GM23338 (cell line): ENCODE measurements at regions not wholly inside any gene's neighbourhood (a gene's known extent, or its start where the extent isn't known, plus 50 kb on each side); places are given as distances from the start of the nearest gene placed in this dataset.

Experiments used
- CREB1 ChIP-seq: fragments of 250-450 bp; sonication (Bioruptor Pico); IDR thresholded peaks from 2 replicates; pipeline ENCODE4 v1.5.0; 2020; ENCODE audit warnings: low read depth, mild to moderate bottlenecking, moderate library complexity
- EZH2 ChIP-seq: fragments of 200-600 bp; sonication (generic); IDR thresholded peaks from one replicate; pipeline ENCODE4 v1.8.0; 2017; ENCODE audit warnings: antibody characterized with exemption, mild to moderate bottlenecking, low read depth; ENCODE audit not compliant: unreplicated experiment
- EZH2phosphoT487 ChIP-seq: fragments of 200-600 bp; sonication (generic); IDR thresholded peaks from one replicate; pipeline ENCODE4 v1.8.1; 2018; ENCODE audit warnings: antibody characterized with exemption; ENCODE audit not compliant: unreplicated experiment
- JUNB ChIP-seq: IDR thresholded peaks from one replicate; pipeline ENCODE4 v1.6.1; 2016; ENCODE audit warnings: antibody characterized with exemption; ENCODE audit not compliant: unreplicated experiment
- POLR2AphosphoS5 ChIP-seq: IDR thresholded peaks from 2 replicates; pipeline ENCODE4 v1.6.1; 2016; ENCODE audit warnings: antibody characterized with exemption, low read depth
- ZNF114 ChIP-seq: fragments of 250-450 bp; sonication (Bioruptor Pico); IDR thresholded peaks from 2 replicates; pipeline ENCODE4 v1.5.0; 2020; ENCODE audit warnings: mild to moderate bottlenecking, moderate library complexity
- ZNF331 ChIP-seq: fragments of 250-450 bp; sonication (Bioruptor Pico); IDR thresholded peaks from 2 replicates; pipeline ENCODE4 v1.5.0; 2020; ENCODE audit warnings: low read depth, mild to moderate bottlenecking, moderate library complexity
- TF ChIP-seq, protein P1 (sequence below), 2 experiments: fragments of 200-600 bp in 1 of 2; sonication (generic) in 1 of 2; conservative IDR thresholded peaks; 2 replicates each; pipeline versions ENCODE4 v1.5.1 to v1.6.1; 2016 to 2017; ENCODE audit warnings: antibody characterized with exemption in 2 of 2, low read depth in 2 of 2, mild to moderate bottlenecking in 2 of 2, moderate library complexity in 1 of 2
- TF ChIP-seq, protein P2 (sequence below): IDR thresholded peaks from 2 replicates; pipeline ENCODE4 v1.6.1; 2016; ENCODE audit warnings: antibody characterized with exemption
- TF ChIP-seq, protein P3 (sequence below): IDR thresholded peaks from one replicate; pipeline ENCODE4 v1.6.1; 2018; ENCODE audit warnings: antibody characterized with exemption; ENCODE audit not compliant: unreplicated experiment

DNA sequence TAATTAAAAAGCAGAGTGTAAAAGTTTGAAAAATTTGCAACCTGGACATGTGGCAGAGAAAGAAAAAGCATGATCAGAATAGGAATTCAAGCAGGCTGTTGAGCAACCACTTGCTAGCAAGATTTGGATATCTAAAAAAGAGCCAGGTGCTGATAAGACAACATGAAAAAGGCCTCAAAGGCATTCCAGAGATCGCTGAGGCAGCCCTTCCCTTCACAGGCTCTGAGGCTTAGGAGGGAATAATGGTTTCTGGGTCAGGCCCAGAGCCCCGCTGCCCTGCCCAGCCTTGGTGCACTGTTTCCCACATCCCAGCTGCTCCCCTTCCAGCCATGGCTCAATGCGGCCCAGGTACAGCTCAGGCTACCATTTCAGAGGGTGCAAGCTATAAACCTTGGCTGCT lies 64.1 kb upstream of the EEPD1 start:
- TF ChIP-seq, protein P1, sequence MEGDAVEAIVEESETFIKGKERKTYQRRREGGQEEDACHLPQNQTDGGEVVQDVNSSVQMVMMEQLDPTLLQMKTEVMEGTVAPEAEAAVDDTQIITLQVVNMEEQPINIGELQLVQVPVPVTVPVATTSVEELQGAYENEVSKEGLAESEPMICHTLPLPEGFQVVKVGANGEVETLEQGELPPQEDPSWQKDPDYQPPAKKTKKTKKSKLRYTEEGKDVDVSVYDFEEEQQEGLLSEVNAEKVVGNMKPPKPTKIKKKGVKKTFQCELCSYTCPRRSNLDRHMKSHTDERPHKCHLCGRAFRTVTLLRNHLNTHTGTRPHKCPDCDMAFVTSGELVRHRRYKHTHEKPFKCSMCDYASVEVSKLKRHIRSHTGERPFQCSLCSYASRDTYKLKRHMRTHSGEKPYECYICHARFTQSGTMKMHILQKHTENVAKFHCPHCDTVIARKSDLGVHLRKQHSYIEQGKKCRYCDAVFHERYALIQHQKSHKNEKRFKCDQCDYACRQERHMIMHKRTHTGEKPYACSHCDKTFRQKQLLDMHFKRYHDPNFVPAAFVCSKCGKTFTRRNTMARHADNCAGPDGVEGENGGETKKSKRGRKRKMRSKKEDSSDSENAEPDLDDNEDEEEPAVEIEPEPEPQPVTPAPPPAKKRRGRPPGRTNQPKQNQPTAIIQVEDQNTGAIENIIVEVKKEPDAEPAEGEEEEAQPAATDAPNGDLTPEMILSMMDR (conservative IDR thresholded peaks at IDR 0.05; ENCODE audit: low read depth in 2 of 2): no peak
- TF ChIP-seq, protein P2, sequence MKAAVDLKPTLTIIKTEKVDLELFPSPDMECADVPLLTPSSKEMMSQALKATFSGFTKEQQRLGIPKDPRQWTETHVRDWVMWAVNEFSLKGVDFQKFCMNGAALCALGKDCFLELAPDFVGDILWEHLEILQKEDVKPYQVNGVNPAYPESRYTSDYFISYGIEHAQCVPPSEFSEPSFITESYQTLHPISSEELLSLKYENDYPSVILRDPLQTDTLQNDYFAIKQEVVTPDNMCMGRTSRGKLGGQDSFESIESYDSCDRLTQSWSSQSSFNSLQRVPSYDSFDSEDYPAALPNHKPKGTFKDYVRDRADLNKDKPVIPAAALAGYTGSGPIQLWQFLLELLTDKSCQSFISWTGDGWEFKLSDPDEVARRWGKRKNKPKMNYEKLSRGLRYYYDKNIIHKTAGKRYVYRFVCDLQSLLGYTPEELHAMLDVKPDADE: no peak
- no peak for TF ChIP-seq EZH2
- TF ChIP-seq, protein P3, sequence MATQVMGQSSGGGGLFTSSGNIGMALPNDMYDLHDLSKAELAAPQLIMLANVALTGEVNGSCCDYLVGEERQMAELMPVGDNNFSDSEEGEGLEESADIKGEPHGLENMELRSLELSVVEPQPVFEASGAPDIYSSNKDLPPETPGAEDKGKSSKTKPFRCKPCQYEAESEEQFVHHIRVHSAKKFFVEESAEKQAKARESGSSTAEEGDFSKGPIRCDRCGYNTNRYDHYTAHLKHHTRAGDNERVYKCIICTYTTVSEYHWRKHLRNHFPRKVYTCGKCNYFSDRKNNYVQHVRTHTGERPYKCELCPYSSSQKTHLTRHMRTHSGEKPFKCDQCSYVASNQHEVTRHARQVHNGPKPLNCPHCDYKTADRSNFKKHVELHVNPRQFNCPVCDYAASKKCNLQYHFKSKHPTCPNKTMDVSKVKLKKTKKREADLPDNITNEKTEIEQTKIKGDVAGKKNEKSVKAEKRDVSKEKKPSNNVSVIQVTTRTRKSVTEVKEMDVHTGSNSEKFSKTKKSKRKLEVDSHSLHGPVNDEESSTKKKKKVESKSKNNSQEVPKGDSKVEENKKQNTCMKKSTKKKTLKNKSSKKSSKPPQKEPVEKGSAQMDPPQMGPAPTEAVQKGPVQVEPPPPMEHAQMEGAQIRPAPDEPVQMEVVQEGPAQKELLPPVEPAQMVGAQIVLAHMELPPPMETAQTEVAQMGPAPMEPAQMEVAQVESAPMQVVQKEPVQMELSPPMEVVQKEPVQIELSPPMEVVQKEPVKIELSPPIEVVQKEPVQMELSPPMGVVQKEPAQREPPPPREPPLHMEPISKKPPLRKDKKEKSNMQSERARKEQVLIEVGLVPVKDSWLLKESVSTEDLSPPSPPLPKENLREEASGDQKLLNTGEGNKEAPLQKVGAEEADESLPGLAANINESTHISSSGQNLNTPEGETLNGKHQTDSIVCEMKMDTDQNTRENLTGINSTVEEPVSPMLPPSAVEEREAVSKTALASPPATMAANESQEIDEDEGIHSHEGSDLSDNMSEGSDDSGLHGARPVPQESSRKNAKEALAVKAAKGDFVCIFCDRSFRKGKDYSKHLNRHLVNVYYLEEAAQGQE: no peak
- no peak for TF ChIP-seq POLR2AphosphoS5
- TF ChIP-seq ZNF114 (CRISPR knock-in tag): no peak
- TF ChIP-seq JUNB: no peak
- TF ChIP-seq EZH2phosphoT487: no peak
- TF ChIP-seq CREB1 (CRISPR knock-in tag): no peak
- no peak for TF ChIP-seq ZNF331 (CRISPR knock-in tag)
